GM12878 (cell line): ENCODE measurements at regions not wholly inside any gene's neighbourhood (a gene's known extent, or its start where the extent isn't known, plus 50 kb on each side); places are given as distances from the start of the nearest gene placed in this dataset.

Experiments used
- ATAC-seq: fragments of 200-7000 bp; cut with Tn5 transposase; 3 replicates; pipeline ENCODE4 v1.9.1; 2020; ENCODE audit warnings: mild to moderate bottlenecking, moderate library complexity
- BruUV-seq: library from RNA; stranded (reverse); fragments of 400-500 nt; replicated peaks from 2 replicates; lab custom pipeline; 2021; lab: Mats Ljungman, UMichigan
- CTCF ChIA-PET: fragments of 300-600 bp; sonication (Branson Sonifier 250); formaldehyde crosslinking; extraction: SDS; loops from one replicate; lab custom pipeline; 2021; ENCODE audit warnings: inconsistent platforms; lab: Yijun Ruan, JAX
- POLR2A ChIA-PET: fragments of 350-600 bp; formaldehyde crosslinking; extraction: SDS; loops from one replicate; lab custom pipeline; 2021; ENCODE audit warnings: inconsistent platforms; lab: Charles Lee
- RAD21 ChIA-PET: fragments of 300-600 bp; sonication (Branson Sonifier 250); formaldehyde crosslinking; loops from one replicate; lab custom pipeline; 2023; ENCODE audit warnings: antibody characterized with exemption; ENCODE audit not compliant: unreplicated experiment; lab: Charles Lee
- SMC1A ChIA-PET: fragments of 300-600 bp; sonication (Branson Sonifier 250); formaldehyde crosslinking; loops from one replicate; lab custom pipeline; 2023; ENCODE audit not compliant: unreplicated experiment, uncharacterized antibody; lab: Charles Lee
- DNase-seq: peaks from one replicate; pipeline ENCODE4 v3.0.0-alpha.2; 2011; ENCODE audit warnings: low read depth, low spot score
- FAIRE-seq: peaks from 3 replicates; lab custom pipeline; 2011; peaks lifted over from hg19 to GRCh38; lab: Jason Lieb, UNC
- H2AFZ ChIP-seq: 2 replicates; pipeline ENCODE4 v1.6.0; 2011; ENCODE audit warnings: low read depth, low read length, control low read depth; ENCODE audit not compliant: control insufficient read depth
- H3K27ac ChIP-seq: 2 replicates; pipeline ENCODE4 v1.5.1; 2011; ENCODE audit warnings: control low read depth; ENCODE audit not compliant: control insufficient read depth, insufficient read depth
- H3K27me3 ChIP-seq, 2 experiments: replicated peaks in 1 of 2; 2 replicates each; pipeline versions ENCODE4 v1.6.0 to v1.6.1; 2011; ENCODE audit warnings: low read length in 1 of 2; ENCODE audit not compliant: control insufficient read depth in 2 of 2, insufficient read depth in 2 of 2
- H3K36me3 ChIP-seq, 2 experiments: 2 replicates each; pipeline ENCODE4 v1.5.1; 2011; ENCODE audit warnings: low read length in 1 of 2; ENCODE audit not compliant: control insufficient read depth in 2 of 2, insufficient read depth in 2 of 2
- H3K4me1 ChIP-seq: 2 replicates; pipeline ENCODE4 v1.6.1; 2011; ENCODE audit warnings: mild to moderate bottlenecking, low read length, moderate library complexity, mixed read lengths; ENCODE audit not compliant: control insufficient read depth, insufficient read depth
- H3K4me2 ChIP-seq: 2 replicates; pipeline ENCODE4 v1.6.0; 2011; ENCODE audit warnings: control low read depth; ENCODE audit not compliant: control insufficient read depth, insufficient read depth
- H3K4me3 ChIP-seq: fragments of 200-600 bp; sonication (generic); 2 replicates; pipeline ENCODE4 v1.5.1; 2016
- H3K79me2 ChIP-seq: 2 replicates; pipeline ENCODE4 v1.6.0; 2011; ENCODE audit warnings: low read length; ENCODE audit not compliant: control insufficient read depth, insufficient read depth
- H3K9ac ChIP-seq: 2 replicates; pipeline ENCODE4 v1.8.0; 2011; ENCODE audit warnings: low read length, control low read depth, mixed read lengths; ENCODE audit not compliant: control insufficient read depth, insufficient read depth
- H3K9me3 ChIP-seq: replicated peaks from 3 replicates; pipeline ENCODE4 v1.5.1; 2011; ENCODE audit warnings: mild to moderate bottlenecking, low read length; ENCODE audit not compliant: control insufficient read depth, insufficient read depth
- H4K20me1 ChIP-seq: 2 replicates; pipeline ENCODE4 v1.6.0; 2011; ENCODE audit not compliant: control insufficient read depth, insufficient read depth
- BCL3 ChIP-seq: IDR thresholded peaks from 2 replicates; pipeline ENCODE4 v1.6.1; 2011; ENCODE audit warnings: borderline replicate concordance, low read depth, mild to moderate bottlenecking, moderate library complexity, low read length; ENCODE audit not compliant: insufficient read depth, poor library complexity, severe bottlenecking
- FOS ChIP-seq: IDR thresholded peaks from 3 replicates; pipeline ENCODE4 v1.6.1; 2011; ENCODE audit warnings: borderline replicate concordance; ENCODE audit not compliant: insufficient read length; ENCODE audit errors: extremely low read depth
- IKZF2 ChIP-seq, 2 experiments: fragments of 450-650 bp; IDR thresholded peaks; 2 replicates each; pipeline ENCODE4 v1.6.1; 2017; ENCODE audit warnings: mild to moderate bottlenecking in 2 of 2, moderate library complexity in 2 of 2
- IRF4 ChIP-seq: IDR thresholded peaks from 2 replicates; pipeline ENCODE4 v1.6.1; 2011; ENCODE audit warnings: low read depth, low read length
- NR2C1 ChIP-seq: fragments of 450-650 bp; IDR thresholded peaks from 2 replicates; pipeline ENCODE4 v1.6.1; 2017; ENCODE audit warnings: antibody characterized with exemption, mild to moderate bottlenecking, moderate library complexity
- POLR2A ChIP-seq: IDR thresholded peaks from 2 replicates; pipeline ENCODE4 v1.6.1; 2011; ENCODE audit warnings: low read depth, mild to moderate bottlenecking, low read length
- SKIL ChIP-seq: fragments of 450-650 bp; IDR thresholded peaks from 2 replicates; pipeline ENCODE4 v1.6.1; 2017; ENCODE audit warnings: mild to moderate bottlenecking, low read depth, inconsistent platforms; ENCODE audit not compliant: poor library complexity, severe bottlenecking
- SPI1 ChIP-seq: IDR thresholded peaks from 2 replicates; pipeline ENCODE4 v1.6.1; 2011; ENCODE audit warnings: low read depth, mild to moderate bottlenecking, low read length, moderate library complexity, borderline replicate concordance; ENCODE audit not compliant: insufficient read depth
- SRF ChIP-seq, 2 experiments: IDR thresholded peaks; 2 replicates each; pipeline ENCODE4 v1.6.1; 2011; ENCODE audit warnings: low read depth in 2 of 2, low read length in 2 of 2, mild to moderate bottlenecking in 1 of 2, moderate library complexity in 1 of 2
- TAF1 ChIP-seq: IDR thresholded peaks from 2 replicates; pipeline ENCODE4 v1.6.1; 2011; ENCODE audit warnings: mild to moderate bottlenecking, low read depth, low read length, borderline replicate concordance
- TARDBP ChIP-seq: IDR thresholded peaks from 2 replicates; pipeline ENCODE4 v1.6.1; 2016; ENCODE audit warnings: borderline replicate concordance
- TBL1XR1 ChIP-seq: IDR thresholded peaks from 2 replicates; pipeline ENCODE4 v1.6.1; 2012; ENCODE audit warnings: low read depth, low read length, improper control_type of control experiment
- YBX1 ChIP-seq: fragments of 450-650 bp; IDR thresholded peaks from 2 replicates; pipeline ENCODE4 v1.6.1; 2016; ENCODE audit warnings: antibody characterized with exemption
- WGBS: methylation state at CpG from one replicate; pipeline ENCODE4 v1.1.6; 2016; ENCODE audit warnings: low lambda C conversion rate; ENCODE audit not compliant: insufficient replicate concordance, insufficient coverage; ENCODE audit errors: missing lambda C conversion rate; 5-methylcytosine and 5-hydroxymethylcytosine counted together
- in situ Hi-C: fragments of 300-500 bp; cut with MboI; formaldehyde crosslinking; loops from 9 replicates; pipeline ENCODE4 v1.14.3; 2018; ENCODE audit warnings: mixed read lengths
- intact Hi-C: fragments of 100-400 bp; cut with micrococcal nuclease; formaldehyde crosslinking; loops from one replicate; pipeline ENCODE4 v1.14.2; 2022; ENCODE audit not compliant: unreplicated experiment

GRCh38 chr2:234298918-234299317, 198.0 kb downstream of the ARL4C start:
- Histone ChIP-seq H3K9me3 (no peaks in the 10 kb centered on the region), H3K4me1 (peaks cover 2% of the 10 kb centered on the region)
- intact Hi-C loops = no loop called here
- TF ChIP-seq NR2C1 = no peak
- no peak for TF ChIP-seq SPI1
- TF ChIP-seq FOS = no peak
- no peak for TF ChIP-seq IRF4
- no peak for TF ChIP-seq TARDBP
- no peak for TF ChIP-seq TBL1XR1
- TF ChIP-seq SRF (IDR thresholded peaks at IDR 0.05; ENCODE audit: low read depth in 2 of 2, low read length in 2 of 2) = no peak
- TF ChIP-seq POLR2A = no peak
- no peak for TF ChIP-seq YBX1
- TF ChIP-seq SKIL = no peak
- TF ChIP-seq BCL3 = no peak
- no peak for TF ChIP-seq TAF1
- TF ChIP-seq IKZF2 (IDR thresholded peaks at IDR 0.05) = no peak
- TF ChIP-seq, all 136 proteins: peak for 0
- Histone ChIP-seq H3K36me3 (no peaks in the 10 kb centered on the region), H3K4me3 (no peak overlapping the region), H3K27ac (no peak overlapping the region), H3K27me3 (no peaks in the 10 kb centered on the region), H3K4me2 (no peak overlapping the region), H4K20me1 (no peaks in the 10 kb centered on the region), H2AFZ (no peak overlapping the region), H3K79me2 (no peaks in the 10 kb centered on the region), H3K9ac (no peak overlapping the region)
- ChIA-PET RAD21 (no interaction called here), SMC1A (no interaction called here), CTCF (interaction anchor here (0.6 kb wide), 1 partner anchor 19 kb away, joined by 3 read pairs; no protein-coding TSS in a partner anchor), POLR2A (no interaction called here)
- in situ Hi-C loops = no loop called here
- DNase-seq (no peak), ATAC-seq (no peak), FAIRE-seq (no peak)
- WGBS = 29% methylated on average over 3 of the region's 3 CpGs
- no TSS peak for BruUV-seq
